GM13977 (cell line): ENCODE measurements at regions not wholly inside any gene's neighbourhood (a gene's known extent, or its start where the extent isn't known, plus 50 kb on each side); places are given as distances from the start of the nearest gene placed in this dataset.
"Not testable (repeated sequence)": the region's sequence is repeated elsewhere in the genome, so short reads cannot be mapped to it uniquely, and the experiment has no call there.

ENCODE experiments used
- DNase-seq: peaks from one replicate; pipeline ENCODE4 v3.0.0; 2012; ENCODE audit warnings: low spot score
- CTCF ChIP-seq: IDR thresholded peaks from 2 replicates; pipeline ENCODE4 v1.5.1; 2012; ENCODE audit warnings: mild to moderate bottlenecking, control low read depth; ENCODE audit not compliant: insufficient read depth; ENCODE audit errors: extremely low read depth, missing control alignments
- in situ Hi-C: fragments of 300-500 bp; cut with MboI; formaldehyde crosslinking; loops from one replicate; pipeline ENCODE4 v1.12.0; 2022; ENCODE audit warnings: low sequenced_read_pairs, low pct_unique_long_range_greater_than_20kb, mixed read lengths, inconsistent platforms; ENCODE audit not compliant: unreplicated experiment

- TF ChIP-seq CTCF, result no peak
- no peak for DNase-seq
- in situ Hi-C loops, result no loop called here
These were observed 934.6 kb upstream of the FAM98A start for GRCh38 chr2:34533585-34534183.

GRCh38 chr2:34529965-34530364, 930.9 kb upstream of the FAM98A start:
- DNase-seq, result no peak
- in situ Hi-C loops, result no loop called here
- no peak for TF ChIP-seq CTCF

DNA sequence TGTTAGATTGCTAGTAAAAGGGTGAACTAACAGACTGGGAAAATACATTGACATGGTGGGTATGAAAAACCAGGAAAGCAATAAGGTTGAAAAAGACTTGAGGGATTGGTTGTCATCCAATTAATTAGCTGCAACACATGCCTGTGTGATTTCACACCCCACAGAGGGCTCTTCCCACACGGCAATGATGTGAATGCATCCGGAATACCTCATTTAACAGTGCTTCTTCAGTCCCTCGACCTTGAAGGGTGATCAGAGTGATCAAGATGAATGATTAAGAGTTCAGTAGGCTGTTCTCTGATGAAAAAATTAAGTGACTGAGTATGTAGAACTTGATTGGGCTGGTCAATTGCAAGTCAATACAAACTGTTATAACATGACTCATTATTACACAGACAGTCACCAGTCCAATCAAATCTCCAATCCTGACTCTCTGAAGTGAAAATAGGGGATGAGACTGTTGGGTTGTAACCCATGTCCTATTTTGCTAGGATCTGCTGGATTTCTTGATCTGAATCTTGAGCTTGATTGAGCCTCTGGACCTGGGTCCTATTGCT, 924.9 kb upstream of the FAM98A start:
- in situ Hi-C loops, result no loop called here
- no peak for DNase-seq
- TF ChIP-seq CTCF, result no peak

GRCh38 chr2:34519659-34520058, 920.6 kb upstream of the FAM98A start:
- no peak for TF ChIP-seq CTCF
- in situ Hi-C loops, result no loop called here
- DNase-seq, result no peak

DNA sequence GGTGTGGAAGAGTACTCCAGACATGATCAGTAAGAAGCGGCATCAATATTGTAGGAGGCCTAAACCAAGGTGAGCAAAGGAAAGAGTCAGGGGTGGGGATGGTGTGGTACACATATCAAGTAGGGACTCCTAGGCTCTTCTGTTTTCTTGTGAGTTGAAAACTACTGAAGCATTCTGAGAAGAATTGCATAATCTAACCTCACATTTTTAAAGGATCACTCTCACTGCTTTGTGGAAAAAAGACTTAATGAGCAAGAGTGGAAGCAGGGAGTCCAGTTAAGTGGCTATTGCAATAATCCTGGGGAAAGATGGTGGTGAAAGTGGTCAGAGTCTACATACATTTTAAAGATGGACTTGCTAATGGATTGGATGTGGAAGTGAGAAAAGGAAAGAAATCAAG, 899.5 kb upstream of the FAM98A start:
- DNase-seq, result no peak
- TF ChIP-seq CTCF, result no peak
- in situ Hi-C loops, result no loop called here

GRCh38 chr2:34494192-34494591, 895.1 kb upstream of the FAM98A start:
- in situ Hi-C loops, DNase-seq: not testable (repeated sequence)

DNA sequence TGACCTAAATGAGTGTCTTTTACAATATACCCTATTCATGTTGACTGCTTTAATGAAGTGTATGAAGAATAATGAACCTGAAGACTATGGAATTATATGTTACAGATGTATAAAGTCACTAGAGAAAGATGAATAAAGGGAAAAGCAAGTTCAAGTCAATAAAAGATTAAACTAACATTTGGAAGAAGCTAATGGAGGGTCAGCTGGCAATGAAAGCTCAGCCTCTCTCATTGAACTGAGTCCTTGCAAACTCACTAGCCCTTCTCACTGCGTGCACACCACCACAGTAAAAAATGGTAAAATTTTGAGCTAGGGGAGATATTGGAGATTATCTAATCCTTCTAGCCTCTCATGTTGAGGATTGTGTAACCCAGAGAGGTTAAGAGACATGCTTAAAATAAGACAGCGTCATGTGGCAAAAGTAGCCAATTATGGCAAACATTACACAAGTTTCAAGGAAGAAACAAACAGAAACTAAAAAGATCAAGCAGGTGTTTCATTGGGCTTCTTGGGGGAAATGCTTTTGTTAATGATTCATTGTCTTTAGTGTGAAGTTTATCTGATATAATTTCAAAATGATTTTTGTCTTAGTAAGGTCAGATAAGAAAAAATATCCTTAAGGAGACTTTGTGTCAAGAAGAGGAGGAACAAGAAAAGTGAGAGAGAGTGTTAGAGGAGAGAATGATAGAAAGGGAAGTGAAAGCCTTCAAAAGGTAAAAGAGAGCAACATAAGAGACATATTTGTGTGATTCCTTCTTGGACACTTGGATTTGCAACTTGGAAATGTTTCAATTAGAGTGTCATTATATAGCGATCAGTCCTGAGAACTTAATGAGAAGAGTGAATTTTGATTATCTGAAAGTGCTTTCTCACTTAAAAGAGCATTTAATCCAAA, 893.7 kb upstream of the FAM98A start:
- in situ Hi-C loops, result no loop called here
- TF ChIP-seq CTCF, result no peak
- no peak for DNase-seq
